Lower lobe of right lung (tissue), 2 donors: ENCODE measurements at regions not wholly inside any gene's neighbourhood (a gene's known extent, or its start where the extent isn't known, plus 50 kb on each side); places are given as distances from the start of the nearest gene placed in this dataset.

Experiments used
- ATAC-seq, 2 donors: fragments of 200-7000 bp; cut with Tn5 transposase; one replicate each; pipeline ENCODE4 v1.9.1; 2020 to 2022; ENCODE audit warnings: mild to moderate bottlenecking in 2 of 2, moderate library complexity in 2 of 2
- DNase-seq: peaks from one replicate; pipeline ENCODE4 v3.0.0-alpha.2; 2020
- H3K27ac ChIP-seq: fragments of 200-600 bp; one replicate; pipeline ENCODE4 v1.8.0; 2022
- H3K27me3 ChIP-seq: fragments of 200-600 bp; one replicate; pipeline ENCODE4 v1.8.0; 2022; ENCODE audit warnings: low read depth
- H3K36me3 ChIP-seq: fragments of 200-600 bp; one replicate; pipeline ENCODE4 v1.8.0; 2022; ENCODE audit warnings: mild to moderate bottlenecking
- H3K4me1 ChIP-seq: fragments of 200-600 bp; one replicate; pipeline ENCODE4 v1.8.0; 2022
- H3K4me3 ChIP-seq: fragments of 200-600 bp; one replicate; pipeline ENCODE4 v1.8.0; 2022; ENCODE audit warnings: mild to moderate bottlenecking
- H3K9me3 ChIP-seq: fragments of 200-600 bp; one replicate; pipeline ENCODE4 v1.8.0; 2022
- CTCF ChIP-seq: fragments of 200-600 bp; IDR thresholded peaks from one replicate; pipeline ENCODE4 v1.8.0; 2022; ENCODE audit warnings: antibody characterized with exemption, mild to moderate bottlenecking
- intact Hi-C: fragments of 100-400 bp; cut with DNase I; formaldehyde crosslinking; loops from one replicate; pipeline ENCODE4 v1.11.0; 2022
- donor health status: DM: no; HTN: yes; CAD: no; lungs with severe emphysema.

GRCh38 chrY:19262310-19262709 lies 482.2 kb downstream of the KDM5D start:
- ATAC-seq (no peak), DNase-seq (no peak)
- Histone ChIP-seq H3K4me3 (no peak overlapping the region), H3K9me3 (no peaks in the 10 kb centered on the region), H3K27me3 (no peaks in the 10 kb centered on the region), H3K27ac (no peak overlapping the region), H3K4me1 (no peaks in the 10 kb centered on the region), H3K36me3 (no peaks in the 10 kb centered on the region)
- intact Hi-C loops = no loop called here
- no peak for TF ChIP-seq CTCF

GRCh38 chrY:19232276-19232994 lies 458.9 kb upstream of the HSFY2 start:
- ATAC-seq = no peak
- no peak for TF ChIP-seq CTCF
- peak; percentile 26 for DNase-seq
- Histone ChIP-seq H3K4me1 (no peaks in the 10 kb centered on the region), H3K9me3 (no peaks in the 10 kb centered on the region), H3K27me3 (no peaks in the 10 kb centered on the region), H3K4me3 (no peak overlapping the region), H3K36me3 (no peaks in the 10 kb centered on the region), H3K27ac (no peak overlapping the region)
- intact Hi-C loops = no loop called here

GRCh38 chrY:19220784-19221183 lies 447.2 kb upstream of the HSFY2 start:
- ATAC-seq = no peak
- Histone ChIP-seq H3K9me3 (no peaks in the 10 kb centered on the region), H3K27ac (no peak overlapping the region), H3K4me3 (no peak overlapping the region), H3K4me1 (no peaks in the 10 kb centered on the region), H3K27me3 (no peaks in the 10 kb centered on the region), H3K36me3 (no peaks in the 10 kb centered on the region)
- no peak for TF ChIP-seq CTCF
- intact Hi-C loops = no loop called here
- no peak for DNase-seq

GRCh38 chrY:19208915-19209314 lies 435.4 kb upstream of the HSFY2 start:
- Histone ChIP-seq H3K27ac (no peak overlapping the region), H3K36me3 (no peaks in the 10 kb centered on the region), H3K4me1 (no peaks in the 10 kb centered on the region), H3K4me3 (no peak overlapping the region), H3K9me3 (no peaks in the 10 kb centered on the region), H3K27me3 (no peaks in the 10 kb centered on the region)
- no peak for DNase-seq
- intact Hi-C loops = no loop called here
- no peak for ATAC-seq
- TF ChIP-seq CTCF = no peak

GRCh38 chrY:19207048-19207447 lies 433.5 kb upstream of the HSFY2 start:
- no peak overlapping the region for H3K4me3 ChIP-seq
- no peak for TF ChIP-seq CTCF
- no peaks in the 10 kb centered on the region for H3K27me3 ChIP-seq
- ATAC-seq (no peak), DNase-seq (no peak)
- no peaks in the 10 kb centered on the region for H3K36me3 ChIP-seq
- no peaks in the 10 kb centered on the region for H3K9me3 ChIP-seq
- no peak overlapping the region for H3K27ac ChIP-seq
- H3K4me1 ChIP-seq = no peaks in the 10 kb centered on the region
- intact Hi-C loops = no loop called here
